Neural progenitor cell (in vitro differentiated cells): ENCODE measurements at regions not wholly inside any gene's neighbourhood (a gene's known extent, or its start where the extent isn't known, plus 50 kb on each side); places are given as distances from the start of the nearest gene placed in this dataset.

Source experiments
- CTCF ChIP-seq: fragments of 200-600 bp; sonication (generic); IDR thresholded peaks from 2 replicates; pipeline ENCODE4 v1.5.1; 2017; ENCODE audit warnings: antibody characterized with exemption, mild to moderate bottlenecking
- EZH2 ChIP-seq: fragments of 200-600 bp; sonication (generic); IDR thresholded peaks from 2 replicates; pipeline ENCODE4 v1.6.1; 2017; ENCODE audit warnings: antibody characterized with exemption, mild to moderate bottlenecking, moderate library complexity

- no peak for TF ChIP-seq CTCF
- no peak for TF ChIP-seq EZH2
Measured at GRCh38 chr11:112471731-112472130, 211.1 kb upstream of the PLET1 start.
